HG03159 (cell line): ENCODE measurements at regions not wholly inside any gene's neighbourhood (a gene's known extent, or its start where the extent isn't known, plus 50 kb on each side); places are given as distances from the start of the nearest gene placed in this dataset.

Experiments
- ATAC-seq: cut with Tn5 transposase; IDR thresholded peaks from one replicate; pipeline ENCODE4 v1.9.1; 2021; ENCODE audit warnings: mild to moderate bottlenecking, moderate library complexity; ENCODE audit not compliant: unreplicated experiment

DNA sequence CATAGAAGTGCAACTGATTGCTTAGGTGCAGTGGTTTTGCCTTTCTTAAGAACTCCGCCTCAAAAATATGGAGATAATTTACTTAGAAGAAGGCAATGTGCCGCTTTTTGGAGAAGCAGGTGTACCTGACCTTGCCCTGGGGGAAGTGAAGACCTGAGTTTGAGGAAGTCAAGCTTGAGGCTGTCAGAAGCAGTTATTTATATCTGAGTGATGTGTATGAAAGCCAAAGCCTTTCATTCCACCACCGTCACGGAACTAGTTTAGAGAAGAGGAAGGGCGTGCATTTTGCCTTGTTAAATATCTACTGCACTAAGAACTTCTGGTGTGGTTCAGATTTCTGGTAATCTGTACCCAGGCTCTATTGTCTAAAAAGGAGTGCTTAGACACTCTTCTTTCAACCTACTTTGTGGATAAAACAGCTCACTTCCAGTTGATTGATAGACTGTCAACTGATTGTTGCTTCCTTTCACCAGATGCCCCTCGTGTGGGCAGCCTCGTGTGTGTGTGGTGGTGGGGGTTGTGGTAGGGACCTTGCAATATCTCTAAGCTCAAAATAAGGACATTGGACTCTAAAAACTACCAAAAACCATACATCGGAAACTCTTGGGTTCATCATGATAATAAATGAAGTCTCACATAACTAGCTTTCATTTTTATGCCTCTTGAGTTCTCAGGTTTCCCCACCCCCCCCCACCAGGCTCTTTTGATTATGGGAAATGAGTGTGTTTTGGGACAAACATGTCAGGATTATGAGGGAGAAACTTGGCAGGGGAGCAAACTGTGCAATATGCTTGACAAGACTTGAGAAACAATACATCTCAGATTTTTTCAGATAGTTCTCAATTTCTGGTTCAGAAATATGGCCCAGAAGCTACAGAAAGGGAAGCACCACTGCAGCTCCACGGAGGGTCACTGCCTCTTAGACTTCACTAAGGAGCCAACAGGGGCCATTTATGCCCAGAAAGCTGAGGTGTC, 78.6 kb downstream of the ARF6 start:
- peak; percentile 94 for ATAC-seq

DNA sequence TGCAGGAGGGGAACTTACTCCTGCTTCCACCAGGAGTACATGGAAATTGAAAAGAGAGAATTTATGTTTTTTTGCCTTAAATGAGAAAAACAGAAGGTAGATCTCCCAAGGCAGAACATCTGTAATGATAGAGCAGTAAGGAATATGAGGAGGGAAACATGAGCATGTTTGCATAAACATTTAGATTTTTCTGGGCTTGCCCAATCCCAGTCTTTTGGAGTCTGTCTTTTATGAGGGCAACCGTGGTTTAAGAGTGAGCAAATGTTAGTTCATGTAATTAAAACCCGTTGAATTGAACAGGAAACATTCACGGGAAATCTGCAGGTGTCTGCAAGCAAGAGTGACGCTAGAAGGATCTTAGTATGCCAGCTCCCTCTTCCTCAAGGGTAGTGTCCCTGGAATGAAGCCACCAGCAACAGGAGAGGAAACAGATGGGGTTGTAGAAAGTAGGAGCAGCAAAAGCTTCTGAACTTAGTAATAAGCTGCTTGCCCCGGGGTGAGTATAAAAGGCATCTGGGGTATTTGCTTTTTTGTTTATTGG, 79.3 kb downstream of the ARF6 start:
- no peak for ATAC-seq

DNA sequence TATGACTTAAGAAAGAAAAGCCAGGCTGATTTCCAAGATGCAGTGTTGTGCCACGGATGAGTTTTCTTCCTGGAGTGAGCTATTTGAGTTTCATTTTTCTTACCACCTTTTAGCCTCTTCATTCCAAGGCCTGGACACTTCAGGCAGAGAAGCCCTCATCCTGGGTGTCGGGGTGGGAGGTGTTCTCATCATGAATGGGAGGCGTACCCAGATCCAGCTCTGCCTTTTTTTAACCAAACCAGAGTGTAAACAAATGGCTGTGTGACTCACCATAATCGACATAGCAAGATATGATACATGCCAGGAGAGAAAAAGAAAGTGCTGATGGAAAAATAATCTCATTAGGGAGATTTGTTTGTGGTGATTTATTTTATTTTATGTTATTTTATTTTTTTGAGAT, 79.9 kb downstream of the ARF6 start:
- ATAC-seq = no peak

DNA sequence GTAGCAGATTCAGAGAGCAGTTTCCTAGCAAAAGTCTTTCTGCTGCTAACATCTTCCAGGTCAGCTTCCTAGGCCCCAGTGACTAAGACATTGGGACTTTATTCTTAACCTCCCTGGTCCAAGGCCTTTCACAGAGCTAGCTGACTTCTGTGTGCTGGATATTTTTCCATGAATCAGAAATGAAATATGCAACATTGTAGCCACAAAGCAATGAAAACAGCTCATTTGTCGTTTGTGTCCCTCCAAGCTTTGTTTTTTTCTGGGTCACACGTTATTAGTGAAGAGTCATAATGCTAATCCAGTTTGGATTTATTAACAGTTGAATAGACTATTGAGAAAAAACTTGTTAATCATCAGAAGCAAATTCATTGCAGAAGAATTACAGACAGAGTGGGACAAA, 82.4 kb downstream of the ARF6 start:
- ATAC-seq = no peak

DNA sequence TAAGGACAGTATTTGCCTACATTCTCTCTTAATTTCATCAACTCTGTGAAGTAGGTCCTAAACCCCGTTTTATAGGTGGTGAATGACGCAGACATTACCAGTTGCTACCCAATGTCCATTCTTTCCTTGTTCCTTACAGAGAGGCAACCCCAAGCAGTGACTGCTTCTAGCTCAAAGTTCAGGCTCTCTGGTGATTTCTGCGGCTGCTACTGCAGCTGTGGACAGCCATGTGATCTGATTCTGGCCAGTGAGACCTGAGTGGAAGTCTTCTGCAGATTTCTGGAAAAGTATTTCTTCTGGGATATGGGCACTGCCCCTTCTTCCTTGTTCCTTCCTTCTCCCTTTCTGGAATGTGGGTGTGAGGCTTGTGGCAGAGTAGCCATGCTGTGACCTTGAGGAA, 82.9 kb downstream of the ARF6 start:
- ATAC-seq = no peak

DNA sequence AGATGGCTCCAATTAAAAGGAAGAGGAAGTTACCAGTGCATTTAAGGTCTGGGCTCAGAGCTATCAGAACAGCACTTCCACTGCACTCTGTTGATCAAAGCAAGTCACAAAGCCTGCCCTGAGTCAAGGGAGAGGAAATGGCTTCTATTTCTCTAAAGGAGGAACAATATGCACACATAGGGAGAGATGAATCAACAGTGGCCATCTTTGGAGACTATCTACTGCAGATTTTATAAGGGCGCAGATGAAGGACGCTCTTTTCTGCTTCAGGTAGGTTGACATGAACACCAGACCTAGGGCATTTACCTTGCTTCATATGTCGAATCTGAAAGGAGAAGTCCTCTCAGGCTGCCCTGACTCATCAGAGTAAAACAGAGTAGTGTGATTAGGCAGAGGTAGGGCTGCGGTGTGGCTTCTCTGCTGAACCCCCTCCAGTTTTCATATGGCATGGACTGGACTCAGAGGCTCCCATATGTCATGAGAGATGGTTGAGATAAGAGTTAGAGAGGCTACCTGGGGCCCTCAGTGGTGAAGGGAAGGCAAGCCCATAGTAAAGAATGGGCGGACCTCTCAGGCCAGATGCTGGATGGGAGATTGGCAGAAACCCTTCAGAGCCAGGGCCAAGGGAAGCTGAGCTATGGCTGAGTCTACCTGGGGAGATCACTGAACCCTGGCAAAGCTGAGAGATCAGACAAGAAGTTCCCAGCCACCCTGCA, 84.4 kb downstream of the ARF6 start:
- ATAC-seq = peak; percentile 85

DNA sequence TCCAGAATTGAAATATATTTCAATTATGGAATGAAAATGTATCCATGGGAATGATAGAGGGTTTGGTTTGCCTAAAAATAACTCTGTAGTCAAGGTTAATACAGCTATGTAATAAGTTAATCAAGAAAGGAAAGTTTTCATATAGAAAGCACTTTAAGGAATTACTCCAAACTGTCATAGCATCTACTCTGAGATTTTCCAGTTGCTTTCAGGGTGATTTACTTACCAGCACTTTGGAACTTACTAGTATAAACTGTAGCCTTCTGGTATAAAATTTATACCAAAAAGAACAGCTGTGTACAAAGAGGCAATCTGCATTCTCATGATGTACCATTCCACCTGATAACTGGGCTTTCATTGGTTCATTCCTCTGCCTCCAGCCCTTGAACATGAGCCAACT, 87.1 kb downstream of the ARF6 start:
- ATAC-seq = no peak

DNA sequence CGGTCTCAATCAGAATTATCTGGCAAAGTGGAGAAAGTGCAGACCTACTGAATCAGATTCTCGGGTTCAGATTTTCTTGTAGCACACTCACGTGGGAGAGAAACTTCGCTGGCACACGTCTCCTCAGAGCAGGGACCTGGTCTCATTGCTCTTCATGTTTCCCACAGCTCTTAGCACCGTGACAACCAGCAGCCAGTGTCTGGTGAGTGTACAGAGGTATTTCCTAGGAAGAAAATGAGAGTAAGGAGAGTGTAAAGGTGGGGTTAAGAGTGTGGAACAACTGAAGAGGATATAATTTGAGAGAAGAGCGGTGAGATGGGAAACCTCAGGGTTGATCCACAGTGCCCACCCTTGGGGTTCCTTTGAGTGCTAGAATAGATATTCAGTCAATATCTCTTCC, 89.2 kb downstream of the ARF6 start:
- ATAC-seq = no peak

DNA sequence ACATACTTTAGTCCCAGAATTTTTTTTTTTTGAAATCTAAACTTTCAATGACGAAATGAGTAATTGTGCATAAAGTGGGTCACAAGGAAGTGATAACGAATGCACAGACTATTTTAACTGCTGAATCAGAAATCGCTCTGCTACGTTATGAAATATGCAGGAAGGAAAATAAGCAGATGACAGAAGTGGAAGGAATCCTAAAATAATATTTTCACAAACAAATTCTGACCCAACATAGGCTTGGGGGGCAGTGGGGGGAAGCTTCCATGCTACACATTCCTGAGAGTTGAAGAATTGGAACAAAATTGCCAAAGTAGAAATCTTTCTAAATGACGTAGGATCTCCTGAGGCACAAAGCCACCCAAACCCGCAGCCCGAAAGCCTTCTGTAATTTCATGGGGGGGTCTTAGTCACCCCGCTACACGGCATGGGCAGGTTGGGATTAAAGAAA, 89.6 kb downstream of the ARF6 start:
- ATAC-seq = no peak

DNA sequence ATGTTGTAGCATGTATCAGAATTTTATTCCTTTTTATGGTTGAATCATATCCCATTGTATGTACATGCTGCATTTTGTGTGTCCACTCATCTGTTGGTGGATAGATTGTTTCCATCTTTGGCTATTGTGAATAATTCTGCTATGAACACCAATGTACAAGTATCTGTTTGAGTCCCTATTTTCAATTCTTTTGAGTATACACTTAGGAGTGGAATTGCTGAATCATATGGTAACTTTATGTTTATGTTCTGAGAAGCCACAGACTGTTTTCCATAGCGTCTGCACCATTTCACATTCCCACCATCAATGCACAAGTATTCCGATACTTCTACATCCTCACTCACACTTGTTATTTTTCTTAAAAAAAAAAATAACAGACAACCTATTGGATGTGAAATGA, 91.5 kb downstream of the ARF6 start:
- no peak for ATAC-seq

DNA sequence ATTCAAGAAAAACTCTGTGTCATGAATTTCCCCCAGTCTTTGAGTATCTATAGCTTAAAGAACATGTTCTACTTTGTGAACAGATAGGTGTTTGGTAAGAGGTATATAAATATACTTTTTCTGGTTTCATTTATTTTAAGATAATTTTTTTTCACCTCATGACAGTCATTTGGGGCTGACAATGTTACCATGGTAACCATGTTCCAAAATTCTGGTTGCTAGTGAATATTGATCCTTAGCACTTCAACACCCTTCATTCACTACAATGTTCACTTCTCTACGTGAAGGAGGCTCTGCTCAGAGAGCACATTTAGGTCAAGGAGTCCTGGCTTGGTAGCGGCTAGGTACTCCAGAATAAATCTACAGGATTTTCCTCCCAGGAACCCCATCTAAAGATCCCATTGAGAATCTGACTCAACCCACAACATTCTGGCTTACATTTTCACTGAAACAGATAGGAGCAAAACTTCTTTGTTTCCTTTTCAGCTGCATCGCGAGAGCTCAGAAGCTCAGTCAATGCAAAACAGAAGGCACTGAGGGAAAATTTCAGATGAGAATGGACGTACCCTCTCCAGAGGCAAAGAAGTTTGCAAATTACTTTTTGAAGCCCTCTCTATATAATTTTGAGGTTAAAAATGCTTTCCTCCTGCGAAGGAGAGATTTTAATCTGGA, 93.6 kb downstream of the ARF6 start:
- ATAC-seq = no peak

DNA sequence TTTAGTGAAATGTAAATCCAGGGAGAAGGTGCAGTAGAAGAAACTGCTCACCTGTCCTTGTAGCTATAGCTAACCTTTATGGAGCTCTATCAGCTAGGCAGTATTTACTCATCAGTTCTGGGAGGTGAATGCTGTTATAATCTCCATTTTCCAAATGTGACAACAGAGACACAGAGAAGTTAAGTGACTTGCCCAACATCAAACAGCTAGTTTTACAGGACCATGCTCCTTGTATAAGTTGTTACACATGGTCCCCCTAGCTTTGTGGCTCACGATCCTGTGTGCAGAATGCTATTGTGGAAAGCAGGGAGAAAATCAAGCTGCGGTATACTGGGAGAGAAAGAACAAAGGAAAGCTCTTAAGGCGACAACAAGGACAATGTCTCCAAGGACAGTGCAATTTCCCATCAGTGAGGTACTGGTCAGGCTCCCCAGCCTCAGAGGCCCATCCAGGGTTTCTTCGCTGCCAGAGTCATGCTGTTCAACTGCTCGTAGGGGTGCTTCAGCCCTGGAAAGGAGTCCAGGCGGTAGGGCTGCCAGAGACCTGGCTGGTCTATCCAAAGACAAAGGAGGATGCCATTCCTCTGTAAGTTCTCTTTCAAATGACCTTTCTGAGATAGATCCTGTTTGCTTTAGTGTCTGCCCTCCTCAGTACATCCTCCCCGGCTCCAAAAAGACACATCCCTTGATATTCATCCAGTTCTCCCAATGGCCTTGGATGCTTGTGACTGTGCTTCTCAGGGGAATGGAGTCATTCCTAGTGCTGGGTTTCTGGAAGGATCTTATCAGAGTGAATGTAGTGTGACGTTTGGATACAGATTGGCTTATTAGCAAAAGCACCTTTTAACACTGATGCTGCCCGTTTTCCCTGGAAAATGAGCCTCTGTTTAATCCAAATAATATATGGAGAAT, 95.5 kb downstream of the ARF6 start:
- no peak for ATAC-seq

DNA sequence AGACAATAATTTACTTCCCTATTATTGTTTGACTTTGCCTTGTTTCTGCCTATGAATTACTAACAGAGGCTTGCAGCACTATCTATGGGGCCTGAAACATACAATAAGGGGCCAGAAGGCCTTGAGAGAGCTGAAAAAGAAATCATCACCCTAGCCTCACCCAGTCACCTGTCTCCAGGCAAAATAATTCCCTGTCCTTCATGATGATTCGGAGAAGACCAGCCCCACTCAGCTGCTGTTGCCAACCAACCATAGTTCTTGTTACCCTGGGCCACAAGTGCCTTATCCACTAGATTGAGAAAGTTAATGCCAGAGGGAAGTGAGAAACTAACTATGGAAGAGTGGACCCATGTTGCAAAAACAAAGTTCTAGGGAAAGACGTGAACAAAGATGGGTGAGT, 97.1 kb downstream of the ARF6 start:
- ATAC-seq = no peak

DNA sequence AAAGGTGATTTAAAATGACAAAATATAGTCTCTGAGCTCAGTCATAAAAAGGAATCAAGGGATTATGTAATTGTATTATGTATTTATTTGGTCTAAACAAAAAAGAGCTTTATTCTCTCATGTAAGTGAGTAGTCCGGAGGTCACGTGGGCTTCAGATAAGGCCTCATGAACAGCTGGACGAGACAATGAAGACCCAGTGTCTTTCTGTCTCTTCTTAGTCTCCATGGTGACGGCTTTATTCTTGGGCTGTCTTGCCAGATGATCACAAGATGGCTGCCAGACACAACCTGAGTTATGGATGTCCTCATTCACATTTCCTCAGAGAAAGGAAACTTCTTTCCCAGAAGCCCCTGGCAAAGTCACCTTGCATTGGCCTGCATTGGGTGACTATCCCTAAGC, 98.6 kb downstream of the ARF6 start:
- ATAC-seq = no peak

DNA sequence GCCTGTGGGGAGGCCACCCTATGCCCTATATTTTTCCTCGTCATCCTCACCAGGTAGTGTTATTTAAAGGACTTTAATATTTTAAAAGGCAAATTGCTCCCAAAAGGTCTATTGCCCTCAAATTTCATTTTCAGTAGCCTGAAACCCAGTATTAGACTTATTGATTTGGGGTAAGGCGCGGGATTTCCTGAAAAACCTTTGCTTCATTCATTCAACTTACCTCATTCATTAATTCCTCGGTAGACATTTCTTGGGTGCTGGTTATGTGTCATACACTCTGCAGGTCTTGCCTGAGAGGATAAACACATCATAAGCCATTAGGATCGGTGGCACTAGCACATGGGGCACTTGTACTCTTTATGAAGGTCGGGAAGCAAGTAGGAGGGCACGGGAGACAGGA, 99.2 kb downstream of the ARF6 start:
- no peak for ATAC-seq

DNA sequence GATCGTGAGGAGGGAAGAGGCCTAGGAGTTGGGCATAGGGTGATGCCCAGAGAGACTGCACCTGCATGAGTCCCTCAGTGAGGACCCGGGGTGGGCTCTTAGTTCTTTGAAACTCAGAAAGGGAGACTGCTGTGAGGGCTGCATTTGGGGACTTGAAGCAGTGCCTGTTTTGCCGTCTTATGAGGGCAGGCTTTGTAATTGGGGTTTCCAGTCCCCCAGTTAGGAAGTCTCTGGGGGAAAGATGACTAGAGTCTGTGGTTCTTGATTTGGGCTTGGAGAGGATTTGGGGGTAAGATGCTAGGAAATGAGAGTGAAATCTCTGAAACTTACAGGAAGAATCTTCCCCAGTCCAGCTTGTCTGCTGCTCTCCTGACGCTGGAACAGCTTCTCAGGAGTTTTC, 99.6 kb downstream of the ARF6 start:
- ATAC-seq = no peak

DNA sequence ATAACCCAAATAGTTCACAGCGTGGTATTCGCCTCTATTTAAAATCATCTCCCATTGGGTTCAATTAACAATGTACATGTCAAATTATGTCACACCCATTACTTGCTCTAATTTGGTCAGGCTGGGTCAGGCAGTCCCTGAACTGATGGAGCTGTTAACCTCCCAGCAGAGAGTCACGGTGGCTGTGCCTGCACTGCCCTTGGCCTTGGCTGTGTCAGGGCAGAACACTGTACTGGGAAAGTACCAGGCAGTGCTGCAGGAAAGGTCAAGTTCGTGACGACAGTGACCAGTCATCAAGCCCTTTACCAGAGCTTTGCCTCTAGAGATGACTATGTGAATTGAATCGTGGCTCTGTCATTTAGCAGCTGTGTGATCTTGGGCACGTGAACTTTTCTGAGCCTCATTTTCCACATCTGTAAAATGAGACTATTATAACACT, 100.0 kb downstream of the ARF6 start:
- peak; percentile 85 for ATAC-seq

DNA sequence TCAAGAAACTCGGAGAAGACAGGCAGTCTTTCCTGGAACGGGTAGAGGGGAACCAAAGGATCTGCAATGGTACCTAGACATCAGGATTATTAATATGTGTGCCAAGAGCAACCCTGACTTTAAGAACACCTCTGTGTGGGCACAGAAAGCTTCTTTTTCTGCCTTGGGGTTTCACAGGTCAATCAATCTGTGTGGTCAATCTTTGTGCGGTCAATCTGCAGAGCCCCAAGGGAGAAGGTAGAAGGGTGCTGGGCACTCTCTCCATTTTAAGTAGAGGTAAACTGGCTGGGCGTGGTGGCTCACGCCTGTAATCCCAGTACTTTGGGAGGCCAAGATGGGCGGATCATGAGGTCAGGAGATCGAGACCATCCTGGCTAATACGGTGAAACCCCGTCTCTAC, 100.7 kb downstream of the ARF6 start:
- ATAC-seq = no peak

DNA sequence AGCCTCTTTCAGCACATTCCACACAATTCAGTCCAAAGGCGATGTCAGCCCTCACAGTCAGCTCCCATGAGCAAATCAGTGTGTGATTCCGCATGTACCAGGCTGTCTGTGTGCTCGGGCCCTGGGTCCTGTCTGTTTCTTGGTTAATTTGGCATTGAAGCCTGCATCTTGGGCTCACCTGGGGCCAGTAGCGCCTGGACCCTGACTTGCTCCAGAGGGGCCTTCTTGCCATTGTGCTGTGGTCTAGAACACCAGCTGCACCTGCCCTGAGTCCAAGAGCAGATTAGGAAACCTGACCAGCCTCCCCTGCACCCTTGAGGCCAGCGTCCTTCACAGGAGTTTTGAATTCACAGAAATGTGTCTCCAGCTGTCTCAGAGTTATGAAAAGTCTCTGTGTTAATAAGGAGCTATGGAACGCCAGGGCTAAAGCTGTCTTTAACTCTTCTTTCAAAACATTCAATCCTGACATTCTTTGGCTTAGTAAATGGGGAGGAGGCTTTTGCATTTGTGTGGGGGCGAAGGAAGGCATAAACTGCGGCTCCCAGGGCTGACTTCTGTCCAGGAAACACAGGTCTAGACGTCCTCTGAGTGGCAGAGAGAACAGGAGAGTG, 102.2 kb downstream of the ARF6 start:
- ATAC-seq = no peak

DNA sequence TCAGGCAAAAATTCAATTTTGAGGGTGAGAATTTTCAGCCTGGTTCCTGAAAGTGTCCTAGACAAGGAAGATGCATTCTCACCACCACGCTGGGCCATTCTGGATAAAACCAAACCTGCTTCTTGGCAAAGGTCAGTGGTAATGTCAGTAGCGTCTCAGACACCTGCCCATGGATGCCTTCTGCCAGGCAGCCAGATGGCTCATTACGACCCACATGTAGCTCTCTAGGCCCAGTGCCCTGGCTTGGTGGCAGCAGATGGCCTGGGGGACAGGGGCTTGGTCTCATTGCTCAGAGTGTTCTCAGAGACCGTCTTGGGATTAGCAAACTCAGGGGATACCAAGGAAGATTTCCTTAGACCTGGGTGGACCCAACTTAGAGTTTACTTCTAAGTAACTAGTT, 105.1 kb downstream of the ARF6 start:
- ATAC-seq = no peak
